ENCODE measurements at regions not wholly inside any gene's neighbourhood (a gene's known extent, or its start where the extent isn't known, plus 50 kb on each side); places are given as distances from the start of the nearest gene placed in this dataset.
"Not testable (repeated sequence)": the region's sequence is repeated elsewhere in the genome, so short reads cannot be mapped to it uniquely, and the experiment has no call there.

DNA sequence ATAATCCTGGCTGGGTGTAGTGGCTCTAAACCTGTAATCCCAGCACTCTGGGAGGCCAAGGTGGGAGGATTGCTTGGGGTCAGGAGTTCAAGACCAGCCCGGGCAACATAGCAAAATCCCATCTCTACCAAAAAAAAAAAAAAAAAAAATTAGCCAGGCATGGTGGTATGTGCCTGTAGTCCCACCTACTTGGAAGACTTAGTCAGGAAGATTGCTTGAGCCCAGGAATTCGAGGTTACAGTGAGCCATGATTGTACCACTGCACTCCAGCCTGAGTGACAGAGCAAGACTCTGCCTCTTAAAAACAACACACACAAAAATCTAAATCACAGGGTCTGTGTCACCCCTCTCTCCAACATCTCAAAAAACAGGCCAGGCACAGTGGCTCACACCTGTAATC, 349.9 kb upstream of the WWC1 start:
- not testable (repeated sequence) for TF ChIP-seq ARNTL (CRISPR knock-in tag; IDR thresholded peaks at IDR 0.05; ENCODE audit: borderline replicate concordance, low read depth); ZNF70 (CRISPR knock-in tag; IDR thresholded peaks at IDR 0.05); ISL1 (CRISPR knock-in tag; IDR thresholded peaks at IDR 0.05); PATZ1 (CRISPR knock-in tag; IDR thresholded peaks at IDR 0.05; ENCODE audit: borderline replicate concordance); CSDC2 (CRISPR knock-in tag; IDR thresholded peaks at IDR 0.05)
- TF ChIP-seq, protein P1, sequence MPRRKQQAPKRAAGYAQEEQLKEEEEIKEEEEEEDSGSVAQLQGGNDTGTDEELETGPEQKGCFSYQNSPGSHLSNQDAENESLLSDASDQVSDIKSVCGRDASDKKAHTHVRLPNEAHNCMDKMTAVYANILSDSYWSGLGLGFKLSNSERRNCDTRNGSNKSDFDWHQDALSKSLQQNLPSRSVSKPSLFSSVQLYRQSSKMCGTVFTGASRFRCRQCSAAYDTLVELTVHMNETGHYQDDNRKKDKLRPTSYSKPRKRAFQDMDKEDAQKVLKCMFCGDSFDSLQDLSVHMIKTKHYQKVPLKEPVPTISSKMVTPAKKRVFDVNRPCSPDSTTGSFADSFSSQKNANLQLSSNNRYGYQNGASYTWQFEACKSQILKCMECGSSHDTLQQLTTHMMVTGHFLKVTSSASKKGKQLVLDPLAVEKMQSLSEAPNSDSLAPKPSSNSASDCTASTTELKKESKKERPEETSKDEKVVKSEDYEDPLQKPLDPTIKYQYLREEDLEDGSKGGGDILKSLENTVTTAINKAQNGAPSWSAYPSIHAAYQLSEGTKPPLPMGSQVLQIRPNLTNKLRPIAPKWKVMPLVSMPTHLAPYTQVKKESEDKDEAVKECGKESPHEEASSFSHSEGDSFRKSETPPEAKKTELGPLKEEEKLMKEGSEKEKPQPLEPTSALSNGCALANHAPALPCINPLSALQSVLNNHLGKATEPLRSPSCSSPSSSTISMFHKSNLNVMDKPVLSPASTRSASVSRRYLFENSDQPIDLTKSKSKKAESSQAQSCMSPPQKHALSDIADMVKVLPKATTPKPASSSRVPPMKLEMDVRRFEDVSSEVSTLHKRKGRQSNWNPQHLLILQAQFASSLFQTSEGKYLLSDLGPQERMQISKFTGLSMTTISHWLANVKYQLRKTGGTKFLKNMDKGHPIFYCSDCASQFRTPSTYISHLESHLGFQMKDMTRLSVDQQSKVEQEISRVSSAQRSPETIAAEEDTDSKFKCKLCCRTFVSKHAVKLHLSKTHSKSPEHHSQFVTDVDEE (CRISPR knock-in tag; IDR thresholded peaks at IDR 0.05), result not testable (repeated sequence)

All from SK-N-SH treated with all-trans-retinoic acid at 6 μM for 48 hours (cell line).